ENCODE measurements at regions not wholly inside any gene's neighbourhood (a gene's known extent, or its start where the extent isn't known, plus 50 kb on each side); places are given as distances from the start of the nearest gene placed in this dataset.
"Not testable (repeated sequence)": the region's sequence is repeated elsewhere in the genome, so short reads cannot be mapped to it uniquely, and the experiment has no call there.

DNA sequence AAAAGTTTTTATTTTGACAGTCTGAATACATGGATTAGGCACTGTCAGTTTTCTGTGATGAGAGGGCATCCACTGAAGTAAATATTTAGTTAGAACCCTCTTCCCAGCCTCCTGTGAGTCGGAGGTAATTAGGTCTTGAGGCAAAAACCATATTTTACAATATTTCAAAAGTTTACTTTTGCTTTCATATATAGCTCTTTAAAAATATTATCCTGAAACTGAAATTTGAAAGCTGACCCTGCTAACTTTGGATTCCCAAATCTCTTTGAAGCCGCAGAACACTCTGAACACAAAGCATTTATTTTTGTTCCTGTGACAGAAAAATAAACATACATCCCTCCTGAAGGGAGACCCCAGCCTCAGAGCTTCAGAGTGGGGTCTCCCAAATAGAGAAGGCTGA is 317.4 kb downstream of the KIF20B start:
- Histone ChIP-seq H3K4me1 (ENCODE audit: control insufficient read depth, insufficient read depth, low read length, unreplicated experiment) (no peaks in the 10 kb centered on the region), H3K27me3 (ENCODE audit: insufficient read depth, low read length) (no peaks in the 10 kb centered on the region), H2AFZ (ENCODE audit: low read length, unreplicated experiment) (no peak overlapping the region), H3K79me2 (ENCODE audit: control insufficient read depth, insufficient read depth, low read length, unreplicated experiment) (no peaks in the 10 kb centered on the region), H3K36me3 (ENCODE audit: insufficient read depth, low read length) (no peaks in the 10 kb centered on the region), H3K27ac (ENCODE audit: low read depth, low read length) (no peak overlapping the region), H3K4me3 (ENCODE audit: low read depth, low read length) (no peak overlapping the region)

GRCh38 chr10:90020506-90020905 is 319.1 kb downstream of the KIF20B start:
- Histone ChIP-seq H2AFZ (ENCODE audit: low read length, unreplicated experiment) (no peak overlapping the region), H3K27me3 (ENCODE audit: insufficient read depth, low read length) (no peaks in the 10 kb centered on the region), H3K4me3 (ENCODE audit: low read depth, low read length) (no peak overlapping the region), H3K4me1 (ENCODE audit: control insufficient read depth, insufficient read depth, low read length, unreplicated experiment) (no peaks in the 10 kb centered on the region), H3K27ac (ENCODE audit: low read depth, low read length) (no peak overlapping the region), H3K79me2 (ENCODE audit: control insufficient read depth, insufficient read depth, low read length, unreplicated experiment) (no peaks in the 10 kb centered on the region), H3K36me3 (ENCODE audit: insufficient read depth, low read length) (no peaks in the 10 kb centered on the region)

- H3K27ac ChIP-seq (ENCODE audit: low read depth, low read length) = no peak overlapping the region
- H3K79me2 ChIP-seq (ENCODE audit: control insufficient read depth, insufficient read depth, low read length, unreplicated experiment) = no peaks in the 10 kb centered on the region
- no peaks in the 10 kb centered on the region for H3K27me3 ChIP-seq (ENCODE audit: insufficient read depth, low read length)
- no peaks in the 10 kb centered on the region for H3K36me3 ChIP-seq (ENCODE audit: insufficient read depth, low read length)
- H3K4me1 ChIP-seq (ENCODE audit: control insufficient read depth, insufficient read depth, low read length, unreplicated experiment) = no peaks in the 10 kb centered on the region
- no peak overlapping the region for H3K4me3 ChIP-seq (ENCODE audit: low read depth, low read length)
- H2AFZ ChIP-seq (ENCODE audit: low read length, unreplicated experiment) = no peak overlapping the region
These were observed 322.6 kb downstream of the KIF20B start for GRCh38 chr10:90023950-90024349.

GRCh38 chr10:90028312-90028711 is 326.9 kb downstream of the KIF20B start:
- H2AFZ ChIP-seq (ENCODE audit: low read length, unreplicated experiment) = no peak overlapping the region

DNA sequence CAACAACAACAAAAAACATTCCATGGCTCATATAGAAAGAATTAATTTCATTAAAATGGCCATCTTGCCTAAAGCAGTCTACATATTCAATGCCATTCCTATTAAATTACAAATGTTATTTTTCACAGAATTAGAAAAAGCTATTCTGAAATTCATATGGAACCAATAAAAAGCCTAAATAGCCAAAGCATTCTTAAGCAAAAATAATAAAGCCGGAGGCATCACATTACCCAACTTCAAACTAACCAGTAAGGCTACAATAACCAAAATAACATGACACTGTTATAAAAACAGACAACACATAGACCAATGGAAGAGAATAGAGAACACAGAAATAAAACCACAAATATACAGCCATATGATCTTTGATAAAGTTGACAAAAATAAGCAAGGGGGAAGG is 330.4 kb downstream of the KIF20B start:
- no peaks in the 10 kb centered on the region for H3K36me3 ChIP-seq (ENCODE audit: insufficient read depth, low read length)
- H3K4me3 ChIP-seq (ENCODE audit: low read depth, low read length) = no peak overlapping the region
- no peaks in the 10 kb centered on the region for H3K4me1 ChIP-seq (ENCODE audit: control insufficient read depth, insufficient read depth, low read length, unreplicated experiment)
- H3K79me2 ChIP-seq (ENCODE audit: control insufficient read depth, insufficient read depth, low read length, unreplicated experiment) = no peaks in the 10 kb centered on the region
- H2AFZ ChIP-seq (ENCODE audit: low read length, unreplicated experiment) = no peak overlapping the region
- H3K27ac ChIP-seq (ENCODE audit: low read depth, low read length) = no peak overlapping the region
- H3K27me3 ChIP-seq (ENCODE audit: insufficient read depth, low read length) = peaks cover 19% of the 10 kb centered on the region

More at GRCh38 chr10:90028312-90028711, 326.9 kb downstream of the KIF20B start:
- Histone ChIP-seq H3K27ac (ENCODE audit: low read depth, low read length) (no peak overlapping the region), H3K79me2 (ENCODE audit: control insufficient read depth, insufficient read depth, low read length, unreplicated experiment) (no peaks in the 10 kb centered on the region), H3K4me3 (ENCODE audit: low read depth, low read length) (no peak overlapping the region), H3K4me1 (ENCODE audit: control insufficient read depth, insufficient read depth, low read length, unreplicated experiment) (no peaks in the 10 kb centered on the region), H3K36me3 (ENCODE audit: insufficient read depth, low read length) (no peaks in the 10 kb centered on the region), H3K27me3 (ENCODE audit: insufficient read depth, low read length) (0 out of 2 replicates have a peak, but pooled peaks cover 7% of the 10 kb centered on the region)

GRCh38 chr10:90032519-90032918 is 331.1 kb downstream of the KIF20B start:
- Histone ChIP-seq H2AFZ (ENCODE audit: low read length, unreplicated experiment) (no peak overlapping the region), H3K36me3 (ENCODE audit: insufficient read depth, low read length) (no peaks in the 10 kb centered on the region), H3K79me2 (ENCODE audit: control insufficient read depth, insufficient read depth, low read length, unreplicated experiment) (no peaks in the 10 kb centered on the region), H3K4me1 (ENCODE audit: control insufficient read depth, insufficient read depth, low read length, unreplicated experiment) (no peaks in the 10 kb centered on the region), H3K4me3 (ENCODE audit: low read depth, low read length) (no peak overlapping the region), H3K27ac (ENCODE audit: low read depth, low read length) (no peak overlapping the region), H3K27me3 (ENCODE audit: insufficient read depth, low read length) (peaks cover 24% of the 10 kb centered on the region)

GRCh38 chr10:90034862-90035261 is 333.5 kb downstream of the KIF20B start:
- not testable (repeated sequence) for H3K27ac ChIP-seq (ENCODE audit: low read depth, low read length); H3K36me3 ChIP-seq (ENCODE audit: insufficient read depth, low read length); H3K4me1 ChIP-seq (ENCODE audit: control insufficient read depth, insufficient read depth, low read length, unreplicated experiment); H3K4me3 ChIP-seq (ENCODE audit: low read depth, low read length); H2AFZ ChIP-seq (ENCODE audit: low read length, unreplicated experiment); H3K79me2 ChIP-seq (ENCODE audit: control insufficient read depth, insufficient read depth, low read length, unreplicated experiment)
- peaks cover 34% of the 10 kb centered on the region for H3K27me3 ChIP-seq (ENCODE audit: insufficient read depth, low read length)

DNA sequence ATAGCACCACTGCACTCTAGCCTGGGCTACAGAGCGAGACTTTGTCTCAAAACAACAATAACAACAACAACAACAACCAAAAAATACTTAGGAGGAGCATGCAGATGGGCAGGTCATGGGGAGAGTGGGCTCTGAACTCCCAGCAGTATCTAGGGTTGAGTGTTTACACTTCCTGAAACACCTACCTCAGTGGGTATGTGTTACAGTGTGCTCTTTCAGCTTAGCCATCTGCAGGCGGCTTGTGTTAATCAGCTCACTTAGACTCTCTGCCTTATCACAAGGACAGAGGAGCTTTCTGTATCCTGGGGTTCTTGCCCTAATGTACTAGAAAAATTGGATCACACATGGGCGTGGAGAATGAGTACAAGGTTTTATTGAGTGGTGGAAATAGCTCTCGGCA is 340.2 kb downstream of the KIF20B start:
- Histone ChIP-seq H3K4me3 (ENCODE audit: low read depth, low read length) (no peak overlapping the region), H3K27ac (ENCODE audit: low read depth, low read length) (no peak overlapping the region), H3K79me2 (ENCODE audit: control insufficient read depth, insufficient read depth, low read length, unreplicated experiment) (no peaks in the 10 kb centered on the region), H3K36me3 (ENCODE audit: insufficient read depth, low read length) (no peaks in the 10 kb centered on the region), H3K27me3 (ENCODE audit: insufficient read depth, low read length) (peaks cover 23% of the 10 kb centered on the region), H2AFZ (ENCODE audit: low read length, unreplicated experiment) (no peak overlapping the region), H3K4me1 (ENCODE audit: control insufficient read depth, insufficient read depth, low read length, unreplicated experiment) (no peaks in the 10 kb centered on the region)

- Histone ChIP-seq H3K27ac (ENCODE audit: low read depth, low read length) (no peak overlapping the region), H2AFZ (ENCODE audit: low read length, unreplicated experiment) (no peak overlapping the region)
These were observed 340.7 kb downstream of the KIF20B start for GRCh38 chr10:90042075-90042474.

DNA sequence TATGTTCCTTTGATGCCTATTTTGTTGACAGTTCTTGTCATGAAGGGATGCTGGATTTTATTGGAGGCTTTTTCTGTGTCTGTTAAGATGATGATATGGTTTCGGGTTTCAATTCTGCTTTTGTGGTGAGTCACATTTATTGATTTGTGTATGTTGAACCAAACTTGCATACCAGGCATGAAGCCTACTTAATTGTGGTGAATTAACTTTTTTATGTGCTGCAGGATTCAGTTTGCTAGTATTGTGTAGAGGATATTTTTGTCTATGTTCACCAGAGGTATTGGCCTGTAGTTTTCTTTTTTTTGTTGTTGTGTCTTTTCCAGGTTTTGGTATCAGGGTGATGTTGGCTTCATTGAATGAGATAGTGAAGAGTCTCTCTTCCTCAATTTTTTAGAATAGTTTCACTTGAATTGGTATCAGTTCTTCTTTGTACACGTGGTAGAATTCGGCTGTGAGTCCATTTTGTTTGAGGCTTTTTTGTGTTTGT is 345.9 kb downstream of the KIF20B start:
- Histone ChIP-seq H3K27ac (ENCODE audit: low read depth, low read length) (no peak overlapping the region), H3K4me1 (ENCODE audit: control insufficient read depth, insufficient read depth, low read length, unreplicated experiment) (no peaks in the 10 kb centered on the region), H3K79me2 (ENCODE audit: control insufficient read depth, insufficient read depth, low read length, unreplicated experiment) (no peaks in the 10 kb centered on the region), H3K27me3 (ENCODE audit: insufficient read depth, low read length) (peaks cover 4% of the 10 kb centered on the region; the same call in 1 of the 2 replicates), H3K4me3 (ENCODE audit: low read depth, low read length) (no peak overlapping the region), H3K36me3 (ENCODE audit: insufficient read depth, low read length) (no peaks in the 10 kb centered on the region), H2AFZ (ENCODE audit: low read length, unreplicated experiment) (no peak overlapping the region)

More at GRCh38 chr10:90042075-90042474, 340.7 kb downstream of the KIF20B start:
- H3K36me3 ChIP-seq (ENCODE audit: insufficient read depth, low read length) = no peaks in the 10 kb centered on the region
- peaks cover 18% of the 10 kb centered on the region for H3K27me3 ChIP-seq (ENCODE audit: insufficient read depth, low read length)
- no peak overlapping the region for H3K4me3 ChIP-seq (ENCODE audit: low read depth, low read length)
- H3K4me1 ChIP-seq (ENCODE audit: control insufficient read depth, insufficient read depth, low read length, unreplicated experiment) = no peaks in the 10 kb centered on the region
- no peaks in the 10 kb centered on the region for H3K79me2 ChIP-seq (ENCODE audit: control insufficient read depth, insufficient read depth, low read length, unreplicated experiment)

DNA sequence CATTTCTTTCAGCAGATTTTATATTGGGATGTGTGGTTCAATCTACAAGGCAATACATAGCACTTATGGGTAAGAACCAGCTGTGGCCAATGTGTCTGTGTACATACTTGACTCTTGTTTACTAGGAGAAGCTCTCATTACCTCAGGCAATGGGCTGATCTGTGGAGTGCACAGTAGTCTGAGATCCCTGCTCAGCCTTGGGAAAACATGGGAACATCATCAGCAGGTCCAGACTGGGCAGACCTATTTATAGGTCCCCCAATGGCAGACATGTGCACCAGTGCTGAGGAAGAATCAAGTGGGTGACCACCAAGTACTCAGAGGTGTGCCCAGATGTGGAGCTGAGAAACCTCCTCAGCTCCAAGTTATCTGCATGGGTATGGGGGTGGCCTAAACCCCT is 349.7 kb downstream of the KIF20B start:
- no peaks in the 10 kb centered on the region for H3K36me3 ChIP-seq (ENCODE audit: insufficient read depth, low read length)
- H3K4me1 ChIP-seq (ENCODE audit: control insufficient read depth, insufficient read depth, low read length, unreplicated experiment) = no peaks in the 10 kb centered on the region
- H3K4me3 ChIP-seq (ENCODE audit: low read depth, low read length) = no peak overlapping the region
- H3K79me2 ChIP-seq (ENCODE audit: control insufficient read depth, insufficient read depth, low read length, unreplicated experiment) = no peaks in the 10 kb centered on the region
- no peak overlapping the region for H2AFZ ChIP-seq (ENCODE audit: low read length, unreplicated experiment)
- H3K27me3 ChIP-seq (ENCODE audit: insufficient read depth, low read length) = peaks cover 12% of the 10 kb centered on the region; the same call in 1 of the 2 replicates
- H3K27ac ChIP-seq (ENCODE audit: low read depth, low read length) = no peak overlapping the region

Data from ACC112 (cell line).